B cell (primary cell): ENCODE measurements at regions not wholly inside any gene's neighbourhood (a gene's known extent, or its start where the extent isn't known, plus 50 kb on each side); places are given as distances from the start of the nearest gene placed in this dataset.

Experiments
- ATAC-seq: fragments of 200-7000 bp; cut with Tn5 transposase; one replicate; pipeline ENCODE4 v1.10.0; 2021; ENCODE audit warnings: low read depth, mild to moderate bottlenecking, moderate number of reproducible peaks, moderate library complexity
- CTCF ChIA-PET: fragments of 350-600 bp; sonication (Branson Sonifier 250); formaldehyde crosslinking; loops from one replicate; lab custom pipeline; 2021; ENCODE audit warnings: antibody characterized with exemption, inconsistent platforms; lab: Charles Lee
- POLR2A ChIA-PET: fragments of 350-600 bp; sonication (Branson Sonifier 250); formaldehyde crosslinking; loops from one replicate; lab custom pipeline; 2021; ENCODE audit warnings: antibody characterized with exemption; lab: Charles Lee
- DNase-seq: peaks from one replicate; pipeline ENCODE4 v3.0.0; 2013
- H2AFZ ChIP-seq: 2 replicates; pipeline ENCODE4 v1.6.1; 2012; ENCODE audit warnings: mild to moderate bottlenecking, low read depth, low read length; ENCODE audit not compliant: insufficient read depth, poor library complexity, severe bottlenecking
- H3K27ac ChIP-seq, 2 donors: 1 replicate in 1 of 2; 2 replicates in 1 of 2; pipeline ENCODE4 v1.5.1; 2012 to 2013; ENCODE audit warnings: low read length in 2 of 2, mild to moderate bottlenecking in 2 of 2, moderate library complexity in 1 of 2
- H3K27me3 ChIP-seq, 4 experiments: fragments of 200-600 bp in 1 of 4; sonication (generic) in 1 of 4; replicated peaks in 1 of 4; 1 replicate in 2 of 4; 2 replicates in 2 of 4; pipeline versions ENCODE4 v1.6.1 to v1.7.0; 2013 to 2016; ENCODE audit warnings: low read length in 3 of 4, mild to moderate bottlenecking in 2 of 4, mixed read lengths in 1 of 4, moderate library complexity in 1 of 4; ENCODE audit not compliant: insufficient read depth in 4 of 4, control insufficient read depth in 3 of 4; ENCODE audit errors: control extremely low read depth in 1 of 4
- H3K36me3 ChIP-seq, 2 experiments: replicated peaks in 1 of 2; 1 replicate in 1 of 2; 2 replicates in 1 of 2; pipeline versions ENCODE4 v1.6.1 to v1.7.1; 2013; ENCODE audit warnings: low read length in 1 of 2; ENCODE audit not compliant: insufficient read depth in 2 of 2, control insufficient read depth in 1 of 2; ENCODE audit errors: control extremely low read depth in 1 of 2, extremely low read depth in 1 of 2
- H3K4me1 ChIP-seq, 2 donors: fragments of 200-600 bp in 1 of 2; sonication (generic) in 1 of 2; 1 replicate in 1 of 2; 2 replicates in 1 of 2; pipeline versions ENCODE4 v1.5.1 to v1.6.1; 2013 to 2017; ENCODE audit warnings: low read length in 2 of 2; ENCODE audit not compliant: control insufficient read depth in 2 of 2, insufficient read depth in 2 of 2
- H3K4me2 ChIP-seq: replicated peaks from 2 replicates; pipeline ENCODE3; 2012; ENCODE audit warnings: mild to moderate bottlenecking, low read depth, low read length; ENCODE audit not compliant: poor library complexity, severe bottlenecking
- H3K4me3 ChIP-seq, 5 experiments: fragments of 200-600 bp in 1 of 5; sonication (generic) in 1 of 5; 1 replicate in 3 of 5; 2 replicates in 2 of 5; pipeline versions ENCODE4 v1.5.1 to v1.7.0; 2011 to 2016; ENCODE audit warnings: low read length in 4 of 5, mild to moderate bottlenecking in 4 of 5, low read depth in 2 of 5, control low read depth in 1 of 5, moderate library complexity in 1 of 5; ENCODE audit not compliant: insufficient read depth in 1 of 5; ENCODE audit errors: control extremely low read depth in 1 of 5, extremely low read depth in 1 of 5
- H3K79me2 ChIP-seq: fragments of 200-600 bp; sonication (generic); one replicate; pipeline ENCODE4 v1.6.0; 2016; ENCODE audit warnings: low read length; ENCODE audit not compliant: control insufficient read depth, insufficient read depth
- H3K9ac ChIP-seq: fragments of 200-600 bp; sonication (generic); 2 replicates; pipeline ENCODE4 v1.6.1; 2017; ENCODE audit warnings: mild to moderate bottlenecking, low read length, moderate library complexity
- H3K9me3 ChIP-seq, 3 donors: one replicate each; pipeline versions ENCODE4 v1.6.1 to v1.7.1; 2013; ENCODE audit warnings: low read length in 2 of 3; ENCODE audit not compliant: control insufficient read depth in 2 of 3, insufficient read depth in 1 of 3; ENCODE audit errors: control extremely low read depth in 1 of 3
- H4K20me1 ChIP-seq: 2 replicates; pipeline ENCODE4 v1.6.0; 2012; ENCODE audit warnings: mild to moderate bottlenecking, low read length; ENCODE audit not compliant: insufficient read depth, control insufficient read depth, poor library complexity, severe bottlenecking
- H3K27ac Mint-ChIP-seq: one replicate; pipeline ENCODE4 v1.8.0; 2021; ENCODE audit warnings: mixed read lengths
- H3K27me3 Mint-ChIP-seq: one replicate; pipeline ENCODE4 v1.8.0; 2021; ENCODE audit warnings: mixed read lengths
- H3K4me1 Mint-ChIP-seq: one replicate; pipeline ENCODE4 v1.8.0; 2021; ENCODE audit warnings: mixed read lengths
- H3K4me3 Mint-ChIP-seq: one replicate; pipeline ENCODE4 v1.8.0; 2021; ENCODE audit warnings: mixed read lengths
- H3K9me3 Mint-ChIP-seq: one replicate; pipeline ENCODE4 v1.8.0; 2022; ENCODE audit warnings: mixed read lengths; ENCODE audit not compliant: insufficient read depth
- EZH2 ChIP-seq: IDR thresholded peaks from 2 replicates; pipeline ENCODE4 v1.6.1; 2012; ENCODE audit warnings: borderline replicate concordance, low read depth, mild to moderate bottlenecking, moderate library complexity, low read length; ENCODE audit not compliant: insufficient read depth, poor library complexity, severe bottlenecking
- WGBS: methylation state at CpG from one replicate; pipeline ENCODE4 v1.1.5; 2013; ENCODE audit warnings: missing lambda C conversion rate; ENCODE audit not compliant: insufficient coverage; 5-methylcytosine and 5-hydroxymethylcytosine counted together
- intact Hi-C: fragments of 100-400 bp; cut with micrococcal nuclease; formaldehyde crosslinking; loops from one replicate; pipeline ENCODE4 v1.10.0; 2022
- TF ChIP-seq, protein P1 (sequence below): fragments of 200-600 bp; IDR thresholded peaks from one replicate; pipeline ENCODE4 v1.8.0; 2022; ENCODE audit warnings: antibody characterized with exemption, mild to moderate bottlenecking

DNA sequence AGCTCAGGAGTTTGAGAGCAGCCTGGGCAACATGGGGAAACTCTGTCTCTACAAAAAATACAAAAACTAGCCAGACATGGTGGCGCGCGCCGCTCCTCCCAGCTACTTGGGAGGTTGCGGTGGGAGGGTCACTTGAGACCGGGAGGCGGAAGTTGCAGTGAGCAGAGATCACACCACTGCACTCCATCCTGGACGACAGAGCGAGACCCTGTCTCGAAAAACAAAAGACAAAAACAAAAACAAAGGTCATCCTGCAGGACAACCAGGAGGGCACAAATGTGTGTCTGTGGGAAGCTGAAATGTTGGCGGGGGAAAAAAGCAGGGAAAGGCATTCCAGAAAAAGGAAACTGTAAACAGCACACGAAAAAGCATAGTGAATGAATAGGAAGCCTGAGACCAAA, 104.1 kb upstream of the HNRNPU start:
- H2AFZ ChIP-seq = no peak overlapping the region
- TF ChIP-seq, protein P1, sequence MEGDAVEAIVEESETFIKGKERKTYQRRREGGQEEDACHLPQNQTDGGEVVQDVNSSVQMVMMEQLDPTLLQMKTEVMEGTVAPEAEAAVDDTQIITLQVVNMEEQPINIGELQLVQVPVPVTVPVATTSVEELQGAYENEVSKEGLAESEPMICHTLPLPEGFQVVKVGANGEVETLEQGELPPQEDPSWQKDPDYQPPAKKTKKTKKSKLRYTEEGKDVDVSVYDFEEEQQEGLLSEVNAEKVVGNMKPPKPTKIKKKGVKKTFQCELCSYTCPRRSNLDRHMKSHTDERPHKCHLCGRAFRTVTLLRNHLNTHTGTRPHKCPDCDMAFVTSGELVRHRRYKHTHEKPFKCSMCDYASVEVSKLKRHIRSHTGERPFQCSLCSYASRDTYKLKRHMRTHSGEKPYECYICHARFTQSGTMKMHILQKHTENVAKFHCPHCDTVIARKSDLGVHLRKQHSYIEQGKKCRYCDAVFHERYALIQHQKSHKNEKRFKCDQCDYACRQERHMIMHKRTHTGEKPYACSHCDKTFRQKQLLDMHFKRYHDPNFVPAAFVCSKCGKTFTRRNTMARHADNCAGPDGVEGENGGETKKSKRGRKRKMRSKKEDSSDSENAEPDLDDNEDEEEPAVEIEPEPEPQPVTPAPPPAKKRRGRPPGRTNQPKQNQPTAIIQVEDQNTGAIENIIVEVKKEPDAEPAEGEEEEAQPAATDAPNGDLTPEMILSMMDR = no peak
- TF ChIP-seq EZH2 = no peak
- no peak overlapping the region for H3K9ac ChIP-seq
- Mint-ChIP-seq H3K4me3 (peak overlapping the region; percentile 46), H3K27me3 (no peaks in the 10 kb centered on the region), H3K4me1 (peaks cover 19% of the 10 kb centered on the region), H3K27ac (peak overlapping the region; percentile 54), H3K9me3 (no peaks in the 10 kb centered on the region)
- no peak for ATAC-seq
- 100% methylated on average over 4 of the region's 12 CpGs for WGBS
- intact Hi-C loops = no loop called here
- H3K9me3 ChIP-seq = no peaks in the 10 kb centered on the region
- no peaks in the 10 kb centered on the region for H3K36me3 ChIP-seq
- H3K4me1 ChIP-seq = peaks cover 8 to 13% of the 10 kb centered on the region in 2 donors
- no peaks in the 10 kb centered on the region for H3K27me3 ChIP-seq
- ChIA-PET POLR2A (interaction anchor here (0.8 kb wide), 1 partner anchor 316 kb away, joined by 3 read pairs; the partner anchor contains the start of gene DESI2), CTCF (interaction anchor here (0.6 kb wide), 1 partner anchor 180 kb away, joined by 3 read pairs; no protein-coding TSS in a partner anchor)
- peak overlapping the region in 1 of 2 donors; percentile 99 for H3K27ac ChIP-seq
- H3K4me2 ChIP-seq = no peak overlapping the region
- no peaks in the 10 kb centered on the region for H4K20me1 ChIP-seq
- H3K79me2 ChIP-seq = peaks cover 2% of the 10 kb centered on the region
- H3K4me3 ChIP-seq = no peak overlapping the region
- DNase-seq = no peak

DNA sequence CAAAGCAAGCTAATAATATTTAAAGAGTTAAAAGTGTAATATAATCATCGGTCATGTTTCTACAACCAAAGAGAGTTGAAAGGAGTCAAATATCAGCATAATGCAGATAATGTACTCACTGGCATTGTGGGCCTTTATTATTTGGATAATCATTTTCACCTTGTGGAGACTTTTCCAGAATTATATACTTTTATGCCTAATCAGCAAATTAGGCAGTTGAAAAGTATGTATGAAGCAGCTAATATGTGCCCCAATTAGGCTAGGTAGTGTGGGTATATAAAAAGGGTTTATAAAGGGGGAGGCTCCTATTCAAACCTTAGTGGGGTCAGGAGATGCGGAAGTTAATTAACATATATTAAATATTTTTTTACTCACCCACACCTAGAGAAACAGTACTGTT, 102.8 kb upstream of the HNRNPU start:
- intact Hi-C loops = no loop called here
- TF ChIP-seq EZH2 = no peak
- TF ChIP-seq, protein P1 = no peak
- CTCF ChIA-PET = interaction anchor here (1.5 kb wide), 1 partner anchor 74 kb away, joined by 3 read pairs; no protein-coding TSS in a partner anchor
- Mint-ChIP-seq H3K9me3 (no peaks in the 10 kb centered on the region), H3K4me1 (peaks cover 16% of the 10 kb centered on the region), H3K27ac (no peak overlapping the region), H3K27me3 (no peaks in the 10 kb centered on the region), H3K4me3 (no peak overlapping the region)
- no peaks in the 10 kb centered on the region for H4K20me1 ChIP-seq
- no peak overlapping the region for H3K27ac ChIP-seq
- H2AFZ ChIP-seq = no peak overlapping the region
- no peak overlapping the region for H3K4me3 ChIP-seq
- no CpG with 5 or more reads among the region's 2 CpGs for WGBS
- H3K4me2 ChIP-seq = no peak overlapping the region
- H3K9me3 ChIP-seq = no peaks in the 10 kb centered on the region
- H3K4me1 ChIP-seq = peaks cover 8 to 12% of the 10 kb centered on the region in 2 donors
- POLR2A ChIA-PET = no interaction called here
- H3K9ac ChIP-seq = no peak overlapping the region
- no peaks in the 10 kb centered on the region for H3K79me2 ChIP-seq
- ATAC-seq = no peak
- no peaks in the 10 kb centered on the region for H3K27me3 ChIP-seq
- H3K36me3 ChIP-seq = no peaks in the 10 kb centered on the region
- no peak for DNase-seq
